ENCODE measurements at regions not wholly inside any gene's neighbourhood (a gene's known extent, or its start where the extent isn't known, plus 50 kb on each side); places are given as distances from the start of the nearest gene placed in this dataset.

GRCh38 chr20:60214901-60215815 is 256.9 kb downstream of the CDH26 start:
- no peaks in the 10 kb centered on the region for H3K9me3 Mint-ChIP-seq
- no peak overlapping the region for H3K4me3 Mint-ChIP-seq
- no peaks in the 10 kb centered on the region for H3K36me3 Mint-ChIP-seq (ENCODE audit: low read depth)
- no peak for TF ChIP-seq CTCF (IDR thresholded peaks at IDR 0.05)
- no peak for DNase-seq
- no peak for ATAC-seq (ENCODE audit: low read depth)
- POLR2A ChIA-PET: no interaction called here
- no peaks in the 10 kb centered on the region for H3K4me1 Mint-ChIP-seq
- H3K27me3 Mint-ChIP-seq: no peaks in the 10 kb centered on the region
- no peak overlapping the region for H3K27ac Mint-ChIP-seq
- intact Hi-C loops (cut with micrococcal nuclease): no loop called here
- CTCF ChIA-PET: interaction anchor here (0.6 kb wide), 1 partner anchor 10 kb away, joined by 3 read pairs; no protein-coding TSS in a partner anchor

GRCh38 chr20:60215816-60216730 is 257.9 kb downstream of the CDH26 start:
- CTCF ChIA-PET: interaction anchor here (0.6 kb wide), 1 partner anchor 11 kb away, joined by 3 read pairs; no protein-coding TSS in a partner anchor
- no peaks in the 10 kb centered on the region for H3K4me1 Mint-ChIP-seq
- no peak overlapping the region for H3K4me3 Mint-ChIP-seq
- H3K9me3 Mint-ChIP-seq: no peaks in the 10 kb centered on the region
- no peaks in the 10 kb centered on the region for H3K27me3 Mint-ChIP-seq
- POLR2A ChIA-PET: no interaction called here
- H3K36me3 Mint-ChIP-seq (ENCODE audit: low read depth): no peaks in the 10 kb centered on the region
- no peak overlapping the region for H3K27ac Mint-ChIP-seq
- ATAC-seq (ENCODE audit: low read depth): no peak
- no peak for TF ChIP-seq CTCF (IDR thresholded peaks at IDR 0.05)
- intact Hi-C loops (cut with micrococcal nuclease): no loop called here
- DNase-seq: no peak

- intact Hi-C loops (cut with micrococcal nuclease): no loop called here
- CTCF ChIA-PET: no interaction called here
Measured at GRCh38 chr20:60219231-60219630, 261.0 kb downstream of the CDH26 start.

GRCh38 chr20:60219984-60220562 is 261.9 kb downstream of the CDH26 start:
- H3K4me1 Mint-ChIP-seq: no peaks in the 10 kb centered on the region
- POLR2A ChIA-PET: no interaction called here
- intact Hi-C loops (cut with micrococcal nuclease): no loop called here
- no peaks in the 10 kb centered on the region for H3K9me3 Mint-ChIP-seq
- H3K4me3 Mint-ChIP-seq: no peak overlapping the region
- no peaks in the 10 kb centered on the region for H3K36me3 Mint-ChIP-seq (ENCODE audit: low read depth)
- ATAC-seq (ENCODE audit: low read depth) (no peak), DNase-seq (no peak)
- CTCF ChIA-PET: no interaction called here
- no peaks in the 10 kb centered on the region for H3K27me3 Mint-ChIP-seq
- TF ChIP-seq CTCF (IDR thresholded peaks at IDR 0.05): no peak
- H3K27ac Mint-ChIP-seq: no peak overlapping the region

More at GRCh38 chr20:60219231-60219630, 261.0 kb downstream of the CDH26 start:
- ATAC-seq (ENCODE audit: low read depth): no peak
- H3K9me3 Mint-ChIP-seq: no peaks in the 10 kb centered on the region
- H3K27me3 Mint-ChIP-seq: no peaks in the 10 kb centered on the region
- no peaks in the 10 kb centered on the region for H3K4me1 Mint-ChIP-seq
- POLR2A ChIA-PET: no interaction called here
- no peaks in the 10 kb centered on the region for H3K36me3 Mint-ChIP-seq (ENCODE audit: low read depth)
- H3K4me3 Mint-ChIP-seq: no peak overlapping the region
- no peak overlapping the region for H3K27ac Mint-ChIP-seq
- DNase-seq: no peak
- no peak for TF ChIP-seq CTCF (IDR thresholded peaks at IDR 0.05)

Data from activated B cell treated with CpG ODN at 0.5 μM for 24 hours (primary cell).